ENCODE measurements at regions not wholly inside any gene's neighbourhood (a gene's known extent, or its start where the extent isn't known, plus 50 kb on each side); places are given as distances from the start of the nearest gene placed in this dataset.

DNA sequence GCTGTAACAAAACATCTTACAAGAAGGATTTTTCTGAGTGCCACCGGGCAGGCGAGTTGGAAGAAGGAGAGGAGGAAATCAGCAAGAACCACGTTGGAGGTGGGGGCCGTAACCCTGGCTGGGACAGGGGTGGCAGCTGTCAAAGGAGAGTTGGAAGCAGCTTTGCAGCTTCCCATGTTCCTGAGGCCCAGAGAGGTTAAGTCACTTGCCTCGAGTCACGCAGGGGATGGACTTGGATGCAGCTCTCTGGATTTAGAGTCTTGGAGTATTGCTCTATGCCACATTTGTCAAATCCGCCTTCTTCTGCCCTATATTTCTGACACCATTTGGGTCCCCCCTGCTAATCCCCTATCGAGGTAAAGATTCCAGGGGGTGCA, 83.0 kb upstream of the CIBAR2 start:
- WGBS, 2 donors = 81 to 84% methylated on average over 8 of the region's 8 CpGs
- Histone ChIP-seq H3K4me3 (replicated peaks in 1 of 3) (no peak overlapping the region), H3K27ac (no peak overlapping the region), H3K27me3 (no peaks in the 10 kb centered on the region), H3K9me3 (no peaks in the 10 kb centered on the region), H3K36me3 (no peaks in the 10 kb centered on the region), H3K4me1 (peaks cover 4% of the 10 kb centered on the region in 2 donors)
- intact Hi-C loops (cut with DNase I) = no loop called here
- no peak for DNase-seq
- TF ChIP-seq POLR2A (IDR thresholded peaks at IDR 0.05) = no peak
- TF ChIP-seq, protein P1, sequence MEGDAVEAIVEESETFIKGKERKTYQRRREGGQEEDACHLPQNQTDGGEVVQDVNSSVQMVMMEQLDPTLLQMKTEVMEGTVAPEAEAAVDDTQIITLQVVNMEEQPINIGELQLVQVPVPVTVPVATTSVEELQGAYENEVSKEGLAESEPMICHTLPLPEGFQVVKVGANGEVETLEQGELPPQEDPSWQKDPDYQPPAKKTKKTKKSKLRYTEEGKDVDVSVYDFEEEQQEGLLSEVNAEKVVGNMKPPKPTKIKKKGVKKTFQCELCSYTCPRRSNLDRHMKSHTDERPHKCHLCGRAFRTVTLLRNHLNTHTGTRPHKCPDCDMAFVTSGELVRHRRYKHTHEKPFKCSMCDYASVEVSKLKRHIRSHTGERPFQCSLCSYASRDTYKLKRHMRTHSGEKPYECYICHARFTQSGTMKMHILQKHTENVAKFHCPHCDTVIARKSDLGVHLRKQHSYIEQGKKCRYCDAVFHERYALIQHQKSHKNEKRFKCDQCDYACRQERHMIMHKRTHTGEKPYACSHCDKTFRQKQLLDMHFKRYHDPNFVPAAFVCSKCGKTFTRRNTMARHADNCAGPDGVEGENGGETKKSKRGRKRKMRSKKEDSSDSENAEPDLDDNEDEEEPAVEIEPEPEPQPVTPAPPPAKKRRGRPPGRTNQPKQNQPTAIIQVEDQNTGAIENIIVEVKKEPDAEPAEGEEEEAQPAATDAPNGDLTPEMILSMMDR (IDR thresholded peaks at IDR 0.05) = no peak

DNA sequence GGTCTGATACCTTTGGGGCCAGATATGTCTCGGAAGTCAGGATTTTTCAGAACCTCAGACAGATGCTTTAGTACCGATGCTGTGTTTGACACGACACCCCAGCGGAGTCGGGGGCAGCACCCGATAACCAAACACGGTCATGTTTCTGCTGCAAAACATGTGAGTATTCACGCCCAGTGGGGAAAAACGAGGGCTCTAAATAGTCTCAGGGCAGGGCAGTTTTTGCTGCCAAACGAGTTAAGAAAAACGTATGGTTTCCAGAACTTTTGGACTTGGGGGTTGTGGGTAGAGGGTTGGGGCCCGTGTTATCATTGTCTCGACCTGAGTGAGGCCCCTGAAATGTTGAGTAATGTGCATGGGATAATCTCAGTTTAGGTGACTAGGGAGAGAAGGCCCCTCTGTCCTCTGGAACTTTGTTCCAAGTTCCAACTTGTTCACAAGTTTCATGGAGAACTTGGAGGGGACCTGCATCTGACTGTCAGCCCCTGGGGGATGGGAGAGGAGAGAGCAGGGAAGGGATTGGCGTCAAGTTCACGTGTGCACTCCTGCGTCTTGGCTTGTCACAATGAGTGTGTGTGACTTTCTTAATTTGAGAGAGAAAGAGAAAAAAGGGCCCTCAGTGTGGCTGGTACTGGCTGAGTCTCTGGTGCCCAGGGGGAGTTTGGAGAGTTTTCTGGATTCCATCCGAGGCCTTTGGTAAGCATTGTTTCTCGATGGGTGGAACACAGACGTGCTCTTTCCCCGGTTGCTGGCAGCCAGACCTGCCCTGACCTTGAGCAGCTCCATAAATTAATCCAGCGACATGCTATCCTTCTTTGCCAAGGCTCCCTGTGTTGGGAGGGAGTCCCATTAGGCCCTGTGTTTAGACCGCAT, 83.9 kb upstream of the CIBAR2 start:
- H3K27ac ChIP-seq = no peak overlapping the region
- TF ChIP-seq, protein P1 (IDR thresholded peaks at IDR 0.05) = no peak
- no peak for TF ChIP-seq POLR2A (IDR thresholded peaks at IDR 0.05)
- H3K4me1 ChIP-seq = peaks cover 4% of the 10 kb centered on the region in 2 donors
- intact Hi-C loops (cut with DNase I) = no loop called here
- H3K9me3 ChIP-seq = no peaks in the 10 kb centered on the region
- 66 to 77% methylated on average over 22 of the region's 22 CpGs for whole genome bisulfite sequencing, 2 donors
- H3K27me3 ChIP-seq = no peaks in the 10 kb centered on the region
- H3K36me3 ChIP-seq = no peaks in the 10 kb centered on the region
- DNase-seq = no peak
- no peak overlapping the region for H3K4me3 ChIP-seq (replicated peaks in 1 of 3)

DNA sequence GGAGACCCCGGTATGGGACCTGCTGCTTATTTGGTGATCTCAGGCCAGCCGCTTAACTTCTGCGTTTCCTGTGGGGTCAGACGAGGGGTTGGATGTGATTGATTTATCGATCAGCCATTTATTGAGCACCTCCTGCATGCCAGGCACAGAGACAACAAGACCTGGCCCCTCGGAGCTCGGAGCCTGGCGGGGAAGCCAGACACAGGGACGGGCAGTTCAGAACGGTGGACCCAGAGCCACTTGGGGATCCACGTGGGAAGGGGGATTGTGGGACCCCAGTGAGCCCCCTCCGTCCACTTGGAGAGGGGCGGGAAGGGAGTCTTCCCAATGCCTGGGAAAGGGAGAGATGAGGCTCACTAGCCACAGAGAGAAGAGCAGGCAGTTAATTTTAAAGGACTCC, 84.7 kb upstream of the CIBAR2 start:
- intact Hi-C loops (cut with DNase I) = no loop called here
- no peak for TF ChIP-seq POLR2A (IDR thresholded peaks at IDR 0.05)
- TF ChIP-seq, protein P1 (IDR thresholded peaks at IDR 0.05) = no peak
- H3K9me3 ChIP-seq = no peaks in the 10 kb centered on the region
- H3K36me3 ChIP-seq = no peaks in the 10 kb centered on the region
- no peak overlapping the region for H3K27ac ChIP-seq
- H3K4me1 ChIP-seq = peaks cover 4 to 10% of the 10 kb centered on the region in 2 donors
- no peaks in the 10 kb centered on the region for H3K27me3 ChIP-seq
- WGBS, 2 donors = 84 to 85% methylated on average over 13 of the region's 13 CpGs
- H3K4me3 ChIP-seq (replicated peaks in 1 of 3) = no peak overlapping the region
- no peak for DNase-seq

DNA sequence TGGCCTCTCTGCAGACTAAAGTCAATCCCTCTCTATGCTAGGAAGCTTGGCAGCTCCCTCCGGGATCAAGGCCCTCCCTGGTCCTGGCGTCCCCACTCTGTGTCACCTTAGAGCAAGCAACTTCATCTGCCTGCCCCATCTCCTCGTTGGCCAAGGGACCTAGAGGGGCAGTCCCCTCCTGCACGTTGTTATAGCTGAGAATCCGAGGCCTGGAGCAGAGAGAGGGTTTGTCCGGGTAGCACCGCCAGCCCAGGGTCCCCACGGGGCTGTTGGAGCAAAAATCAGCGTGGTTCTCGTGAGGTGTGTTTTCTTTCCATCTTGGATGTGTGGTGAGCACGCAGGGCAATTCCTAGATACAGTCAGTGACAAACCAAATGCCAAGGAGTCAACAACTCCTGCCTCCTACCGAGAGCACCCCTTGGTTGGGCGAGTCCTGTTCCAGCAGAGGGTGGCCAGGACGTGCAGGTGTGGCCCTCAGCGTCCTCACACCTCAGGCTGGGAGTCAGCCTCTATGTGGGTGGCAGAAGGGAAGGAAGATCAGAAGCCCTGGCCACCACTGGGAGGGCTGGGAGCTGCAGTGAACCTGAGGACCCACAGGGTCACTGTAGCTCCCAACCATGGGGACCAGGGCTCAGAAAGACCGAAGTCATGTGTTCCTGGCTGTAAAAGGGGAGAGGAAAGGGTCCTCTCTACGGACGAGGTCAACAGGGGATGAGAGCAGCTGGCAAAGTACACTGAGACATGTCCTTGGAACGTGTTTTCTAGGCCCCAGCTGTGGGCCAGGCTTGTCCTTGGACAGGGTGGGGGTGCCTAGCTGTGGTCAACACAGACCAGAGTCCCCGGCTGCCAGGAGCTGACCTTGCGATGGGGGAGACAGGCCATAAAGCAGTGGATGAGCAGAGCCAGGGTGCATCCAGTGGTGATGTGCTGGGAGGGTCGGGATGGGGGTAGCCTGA, 85.6 kb upstream of the CIBAR2 start:
- DNase-seq = no peak
- Histone ChIP-seq H3K9me3 (no peaks in the 10 kb centered on the region), H3K36me3 (no peaks in the 10 kb centered on the region), H3K27me3 (no peaks in the 10 kb centered on the region), H3K4me3 (replicated peaks in 1 of 3) (no peak overlapping the region), H3K4me1 (peaks cover 4 to 16% of the 10 kb centered on the region in 2 donors), H3K27ac (no peak overlapping the region)
- intact Hi-C loops (cut with DNase I) = no loop called here
- TF ChIP-seq, protein P1 (IDR thresholded peaks at IDR 0.05) = no peak
- TF ChIP-seq POLR2A (IDR thresholded peaks at IDR 0.05) = no peak
- WGBS, 2 donors = 86 to 90% methylated on average over 18 to 20 of the region's 22 CpGs

All from thyroid gland (tissue), 4 donors.